Bronchial epithelial cell (primary cell): ENCODE measurements at regions not wholly inside any gene's neighbourhood (a gene's known extent, or its start where the extent isn't known, plus 50 kb on each side); places are given as distances from the start of the nearest gene placed in this dataset.

Source experiments
- DNase-seq: peaks from one replicate; pipeline ENCODE4 v3.0.0-alpha.2; 2010; ENCODE audit warnings: low read depth
- FAIRE-seq: peaks from 2 replicates; lab custom pipeline; 2011; peaks lifted over from hg19 to GRCh38; lab: Jason Lieb, UNC
- H3K27me3 ChIP-seq: 2 replicates; pipeline ENCODE4 v1.5.1; 2011; ENCODE audit warnings: low read length; ENCODE audit not compliant: control insufficient read depth, insufficient read depth
- H3K36me3 ChIP-seq: 2 replicates; pipeline ENCODE4 v1.5.1; 2011; ENCODE audit warnings: low read length; ENCODE audit not compliant: control insufficient read depth, insufficient read depth
- H3K4me3 ChIP-seq: 2 replicates; pipeline ENCODE4 v1.5.1; 2011; ENCODE audit warnings: mild to moderate bottlenecking, low read depth, low read length, control low read depth
- CTCF ChIP-seq: IDR thresholded peaks from 2 replicates; pipeline ENCODE4 v1.5.1; 2011; ENCODE audit warnings: mild to moderate bottlenecking, moderate library complexity, low read length, control low read depth, inconsistent platforms; ENCODE audit not compliant: insufficient read depth, severe bottlenecking

- DNase-seq (no peak), FAIRE-seq (no peak)
- H3K27me3 ChIP-seq: no peaks in the 10 kb centered on the region
Observed at GRCh38 chr18:75582940-75583339, 155.4 kb upstream of the SMIM21 start.

GRCh38 chr18:75582406-75582821 is 154.9 kb upstream of the SMIM21 start:
- TF ChIP-seq CTCF: no peak
- DNase-seq (no peak), FAIRE-seq (no peak)
- H3K4me3 ChIP-seq: no peak overlapping the region
- H3K27me3 ChIP-seq: no peaks in the 10 kb centered on the region
- H3K36me3 ChIP-seq: no peaks in the 10 kb centered on the region

More at GRCh38 chr18:75582940-75583339, 155.4 kb upstream of the SMIM21 start:
- TF ChIP-seq CTCF: no peak
- no peak overlapping the region for H3K4me3 ChIP-seq
- no peaks in the 10 kb centered on the region for H3K36me3 ChIP-seq

GRCh38 chr18:75581336-75582131 is 154.0 kb upstream of the SMIM21 start:
- H3K27me3 ChIP-seq: no peaks in the 10 kb centered on the region
- no peaks in the 10 kb centered on the region for H3K36me3 ChIP-seq
- FAIRE-seq (no peak), DNase-seq (no peak)
- no peak for TF ChIP-seq CTCF
- H3K4me3 ChIP-seq: no peak overlapping the region

- FAIRE-seq: no peak
- no peak for TF ChIP-seq CTCF
- DNase-seq: no peak
- Histone ChIP-seq H3K27me3 (no peaks in the 10 kb centered on the region), H3K36me3 (no peaks in the 10 kb centered on the region), H3K4me3 (no peak overlapping the region)
Observed at GRCh38 chr18:75574187-75574586, 146.7 kb upstream of the SMIM21 start.

- Histone ChIP-seq H3K4me3 (no peak overlapping the region), H3K36me3 (no peaks in the 10 kb centered on the region), H3K27me3 (no peaks in the 10 kb centered on the region)
- DNase-seq: no peak
- no peak for TF ChIP-seq CTCF
- no peak for FAIRE-seq
Observed at GRCh38 chr18:75563150-75563549, 135.6 kb upstream of the SMIM21 start.
